CD4-positive, alpha-beta memory T cell (primary cell): ENCODE measurements at regions not wholly inside any gene's neighbourhood (a gene's known extent, or its start where the extent isn't known, plus 50 kb on each side); places are given as distances from the start of the nearest gene placed in this dataset.

ENCODE experiments used
- CTCF ChIA-PET: fragments of 350-600 bp; sonication (Branson Sonifier 250); formaldehyde crosslinking; loops from one replicate; lab custom pipeline; 2021; ENCODE audit warnings: inconsistent platforms; ENCODE audit not compliant: partially characterized antibody; lab: Charles Lee
- POLR2A ChIA-PET: fragments of 350-600 bp; sonication (Branson Sonifier 250); formaldehyde crosslinking; loops from one replicate; lab custom pipeline; 2021; ENCODE audit not compliant: partially characterized antibody; lab: Charles Lee
- DNase-seq, 5 donors: peaks; one replicate each; pipeline versions ENCODE4 v3.0.0 to v3.0.0-alpha.2; 2020 to 2022; ENCODE audit warnings: mixed read lengths in 1 of 5
- H3K27ac ChIP-seq: one replicate; pipeline ENCODE4 v1.7.0; 2013; ENCODE audit warnings: low read depth, low read length
- H3K27me3 ChIP-seq: 2 replicates; pipeline ENCODE4 v1.7.0; 2013; ENCODE audit warnings: mild to moderate bottlenecking, low read length, moderate library complexity; ENCODE audit not compliant: insufficient read depth
- H3K36me3 ChIP-seq: 2 replicates; pipeline ENCODE4 v1.7.0; 2013; ENCODE audit warnings: mild to moderate bottlenecking, low read length, moderate library complexity; ENCODE audit not compliant: insufficient read depth
- H3K4me1 ChIP-seq: 2 replicates; pipeline ENCODE4 v1.7.0; 2013; ENCODE audit warnings: mild to moderate bottlenecking, low read length, moderate library complexity; ENCODE audit not compliant: insufficient read depth
- H3K4me3 ChIP-seq, 2 donors: one replicate each; pipeline ENCODE4 v1.7.0; 2013; ENCODE audit warnings: low read length in 2 of 2, mild to moderate bottlenecking in 1 of 2
- H3K9me3 ChIP-seq, 2 donors: one replicate each; pipeline ENCODE4 v1.7.0; 2013; ENCODE audit warnings: low read length in 2 of 2, control low read depth in 1 of 2; ENCODE audit not compliant: control insufficient read depth in 1 of 2
- H3K27ac Mint-ChIP-seq, 7 donors: one replicate each; pipeline ENCODE4 v1.8.0; 2020 to 2021; ENCODE audit warnings: mixed read lengths in 7 of 7, mild to moderate bottlenecking in 6 of 7, inconsistent platforms in 3 of 7, moderate library complexity in 3 of 7
- H3K27me3 Mint-ChIP-seq, 2 donors: one replicate each; pipeline ENCODE4 v1.8.0; 2020 to 2021; ENCODE audit warnings: mixed read lengths in 2 of 2
- H3K36me3 Mint-ChIP-seq, 2 donors: one replicate each; pipeline ENCODE4 v1.8.0; 2020 to 2021; ENCODE audit warnings: mixed read lengths in 2 of 2, inconsistent platforms in 1 of 2, mild to moderate bottlenecking in 1 of 2
- H3K4me1 Mint-ChIP-seq, 4 donors: one replicate each; pipeline ENCODE4 v1.8.0; 2020 to 2021; ENCODE audit warnings: mixed read lengths in 4 of 4, mild to moderate bottlenecking in 1 of 4
- H3K4me3 Mint-ChIP-seq, 8 donors: one replicate each; pipeline ENCODE4 v1.8.0; 2020 to 2021; ENCODE audit warnings: mixed read lengths in 8 of 8, mild to moderate bottlenecking in 7 of 8, moderate library complexity in 6 of 8, inconsistent platforms in 3 of 8
- H3K9me3 Mint-ChIP-seq, 8 donors: one replicate each; pipeline ENCODE4 v1.8.0; 2020 to 2021; ENCODE audit warnings: mixed read lengths in 8 of 8, mild to moderate bottlenecking in 5 of 8, inconsistent platforms in 3 of 8, moderate library complexity in 1 of 8
- intact Hi-C: fragments of 100-400 bp; cut with micrococcal nuclease; formaldehyde crosslinking; loops from one replicate; pipeline ENCODE4 v1.15.1; 2023

DNA sequence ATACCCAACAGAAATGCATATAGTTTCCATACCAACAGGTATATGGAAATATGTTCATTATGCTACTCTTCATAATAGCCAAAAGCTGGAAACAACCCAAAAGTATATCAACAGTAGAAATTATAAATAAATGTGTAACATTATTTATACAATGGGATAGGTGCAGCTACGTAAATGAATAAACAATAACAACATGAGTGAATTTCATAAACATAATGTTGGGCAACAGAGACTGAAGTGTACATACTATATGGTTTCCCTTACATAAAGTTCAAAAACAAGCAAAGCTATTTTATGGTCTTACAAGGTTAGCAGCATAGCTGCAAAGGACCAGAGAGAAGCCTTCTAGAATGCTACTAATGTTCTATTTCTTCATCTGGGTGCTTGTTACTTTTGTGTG, 305.0 kb downstream of the INSC start:
- H3K27ac Mint-ChIP-seq: no peak overlapping the region
- H3K36me3 Mint-ChIP-seq: no peaks in the 10 kb centered on the region
- no peaks in the 10 kb centered on the region for H3K4me1 Mint-ChIP-seq
- Histone ChIP-seq H3K36me3 (no peaks in the 10 kb centered on the region), H3K4me3 (no peak overlapping the region), H3K27me3 (no peaks in the 10 kb centered on the region), H3K27ac (no peak overlapping the region), H3K9me3 (no peaks in the 10 kb centered on the region), H3K4me1 (no peaks in the 10 kb centered on the region)
- ChIA-PET CTCF (no interaction called here), POLR2A (no interaction called here)
- no peaks in the 10 kb centered on the region for H3K27me3 Mint-ChIP-seq
- DNase-seq: no peak
- peaks cover 0 to 2% (median 0%) of the 10 kb centered on the region in 8 donors for H3K9me3 Mint-ChIP-seq
- H3K4me3 Mint-ChIP-seq: no peak overlapping the region
- intact Hi-C loops: no loop called here

DNA sequence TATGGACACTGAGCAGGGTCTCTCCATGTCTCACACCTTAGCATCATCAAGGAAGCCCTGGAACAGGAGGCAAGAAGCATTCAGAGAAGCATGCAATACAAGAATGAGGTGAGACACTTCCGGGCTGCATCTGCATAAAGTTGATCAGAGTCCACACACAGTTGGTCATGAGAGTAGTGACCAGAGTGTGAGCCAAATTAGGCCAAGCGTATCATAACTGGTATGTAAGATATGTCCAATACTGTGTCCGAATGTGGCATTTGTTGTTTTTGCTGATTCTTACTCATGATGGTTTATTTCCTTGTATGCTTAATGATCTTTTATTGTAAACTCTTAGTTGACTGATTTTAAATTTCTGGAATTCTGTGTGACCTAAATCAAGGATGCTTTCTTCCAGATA, 315.7 kb downstream of the INSC start:
- H3K36me3 Mint-ChIP-seq: no peaks in the 10 kb centered on the region
- ChIA-PET CTCF (no interaction called here), POLR2A (no interaction called here)
- H3K4me3 ChIP-seq: no peak overlapping the region
- H3K27me3 ChIP-seq: no peaks in the 10 kb centered on the region
- no peaks in the 10 kb centered on the region for H3K9me3 ChIP-seq
- H3K4me3 Mint-ChIP-seq: no peak overlapping the region
- H3K27ac ChIP-seq: no peak overlapping the region
- no peak overlapping the region for H3K27ac Mint-ChIP-seq
- DNase-seq: no peak
- H3K9me3 Mint-ChIP-seq: peaks cover 0 to 6% (median 0%) of the 10 kb centered on the region in 8 donors
- intact Hi-C loops: no loop called here
- H3K4me1 ChIP-seq: no peaks in the 10 kb centered on the region
- H3K27me3 Mint-ChIP-seq: no peaks in the 10 kb centered on the region
- no peaks in the 10 kb centered on the region for H3K4me1 Mint-ChIP-seq
- no peaks in the 10 kb centered on the region for H3K36me3 ChIP-seq

DNA sequence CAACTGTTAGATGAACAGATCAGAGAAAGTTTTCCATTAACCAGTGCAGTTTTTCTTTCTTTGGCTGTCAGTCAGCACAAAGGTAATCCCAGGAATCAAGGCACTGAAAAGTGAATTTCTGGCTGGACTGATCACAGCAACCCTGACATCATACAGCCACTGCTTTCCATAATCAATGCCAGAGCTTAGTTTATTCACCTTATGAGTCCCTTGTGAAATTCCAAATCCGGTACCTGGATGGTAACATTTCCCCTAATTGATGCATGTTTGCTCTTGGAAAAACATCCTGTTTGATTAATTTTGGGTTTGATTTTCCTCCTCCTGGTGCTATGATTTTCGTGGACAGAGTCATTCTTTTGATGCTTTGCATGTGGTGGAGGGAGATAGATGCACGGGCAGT, 319.8 kb downstream of the INSC start:
- no peak for DNase-seq
- CTCF ChIA-PET: no interaction called here

DNA sequence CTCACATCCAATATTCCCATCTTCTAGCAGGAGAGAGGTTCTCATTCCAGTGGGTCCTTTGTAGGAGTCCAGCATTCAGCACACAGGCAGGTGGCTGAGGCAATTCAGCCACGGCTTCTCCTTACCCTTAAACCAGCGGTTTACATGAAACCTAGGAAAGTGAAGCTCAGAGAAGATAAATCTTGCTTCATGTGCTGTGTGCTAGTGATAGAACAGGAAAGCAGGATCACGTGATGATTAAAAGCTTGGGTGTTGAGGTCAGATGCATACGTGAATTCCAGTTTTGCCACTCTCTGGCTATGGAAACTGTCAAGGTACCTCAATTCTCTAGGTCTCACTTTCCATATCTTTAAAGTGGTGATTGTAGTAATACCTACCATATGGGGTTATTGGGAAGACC, 331.6 kb downstream of the INSC start:
- no peak overlapping the region for H3K27ac ChIP-seq
- H3K9me3 ChIP-seq: no peaks in the 10 kb centered on the region
- H3K36me3 ChIP-seq: no peaks in the 10 kb centered on the region
- H3K4me1 ChIP-seq: no peaks in the 10 kb centered on the region
- intact Hi-C loops: no loop called here
- peaks cover 0 to 5% (median under 1%) of the 10 kb centered on the region in 8 donors for H3K9me3 Mint-ChIP-seq
- no peak overlapping the region for H3K27ac Mint-ChIP-seq
- no peak overlapping the region for H3K4me3 ChIP-seq
- H3K4me3 Mint-ChIP-seq: no peak overlapping the region
- H3K4me1 Mint-ChIP-seq: no peaks in the 10 kb centered on the region
- ChIA-PET POLR2A (no interaction called here), CTCF (no interaction called here)
- H3K27me3 Mint-ChIP-seq: no peaks in the 10 kb centered on the region
- no peaks in the 10 kb centered on the region for H3K36me3 Mint-ChIP-seq
- H3K27me3 ChIP-seq: no peaks in the 10 kb centered on the region
- DNase-seq: no peak

More for the DNA sequence above, 319.8 kb downstream of the INSC start:
- H3K4me3 ChIP-seq: no peak overlapping the region
- H3K27ac ChIP-seq: no peak overlapping the region
- Mint-ChIP-seq H3K4me3 (no peak overlapping the region), H3K27ac (no peak overlapping the region), H3K36me3 (no peaks in the 10 kb centered on the region), H3K4me1 (no peaks in the 10 kb centered on the region), H3K9me3 (peaks cover 0 to 2% (median 0%) of the 10 kb centered on the region in 8 donors), H3K27me3 (no peaks in the 10 kb centered on the region)
- no peaks in the 10 kb centered on the region for H3K9me3 ChIP-seq
- no peaks in the 10 kb centered on the region for H3K27me3 ChIP-seq
- POLR2A ChIA-PET: no interaction called here
- intact Hi-C loops: no loop called here
- no peaks in the 10 kb centered on the region for H3K36me3 ChIP-seq
- no peaks in the 10 kb centered on the region for H3K4me1 ChIP-seq

DNA sequence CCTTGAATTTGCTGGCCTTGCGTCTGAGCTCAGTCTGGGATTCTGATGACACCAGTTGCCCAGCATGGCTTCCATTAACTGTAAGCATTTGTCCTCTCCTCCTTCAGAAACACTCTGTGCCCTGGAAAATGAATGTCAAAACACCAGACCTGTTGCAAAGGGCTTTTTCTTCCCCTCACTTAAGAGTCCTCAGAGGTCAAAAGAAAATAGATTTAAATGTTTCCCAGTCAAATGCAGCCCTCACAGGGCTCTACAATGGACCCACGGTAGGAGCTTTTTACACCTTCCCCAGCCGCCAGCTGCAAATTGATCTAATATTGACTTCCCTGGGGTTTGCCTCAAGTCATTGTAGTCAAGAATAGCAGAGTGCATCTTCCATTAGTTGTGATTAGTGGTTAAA, 332.2 kb downstream of the INSC start:
- Histone ChIP-seq H3K27me3 (no peaks in the 10 kb centered on the region), H3K4me3 (no peak overlapping the region), H3K4me1 (no peaks in the 10 kb centered on the region), H3K36me3 (no peaks in the 10 kb centered on the region), H3K9me3 (no peaks in the 10 kb centered on the region), H3K27ac (no peak overlapping the region)
- no peaks in the 10 kb centered on the region for H3K27me3 Mint-ChIP-seq
- H3K9me3 Mint-ChIP-seq: peaks cover 0 to 5% (median 0%) of the 10 kb centered on the region in 8 donors
- intact Hi-C loops: no loop called here
- H3K4me1 Mint-ChIP-seq: no peaks in the 10 kb centered on the region
- H3K4me3 Mint-ChIP-seq: no peak overlapping the region
- no peaks in the 10 kb centered on the region for H3K36me3 Mint-ChIP-seq
- CTCF ChIA-PET: no interaction called here
- POLR2A ChIA-PET: no interaction called here
- DNase-seq: no peak
- H3K27ac Mint-ChIP-seq: no peak overlapping the region

DNA sequence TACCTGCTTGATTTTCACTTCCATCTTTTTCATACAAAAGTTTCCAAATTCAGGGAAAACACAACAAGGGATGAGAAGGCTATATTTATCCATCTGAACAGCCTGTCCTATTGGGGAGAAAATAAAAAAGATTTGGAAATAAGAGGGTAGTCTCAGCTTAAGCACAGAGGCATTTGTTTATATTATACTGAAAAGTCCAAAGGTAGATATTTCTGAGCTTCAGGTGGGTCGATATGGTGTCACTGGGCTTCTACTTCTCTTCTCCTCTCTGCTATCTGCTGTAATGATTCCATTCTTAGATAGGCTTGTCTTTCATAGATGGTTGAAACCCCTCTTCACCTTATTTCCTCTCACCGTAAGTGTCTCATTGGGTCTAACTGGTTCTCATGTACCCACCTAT, 337.0 kb downstream of the INSC start:
- Mint-ChIP-seq H3K9me3 (peaks cover 0 to 16% (median 6%) of the 10 kb centered on the region in 8 donors), H3K4me3 (no peak overlapping the region), H3K27me3 (no peaks in the 10 kb centered on the region), H3K4me1 (no peaks in the 10 kb centered on the region), H3K36me3 (no peaks in the 10 kb centered on the region), H3K27ac (no peak overlapping the region)
- no peaks in the 10 kb centered on the region for H3K9me3 ChIP-seq
- H3K27me3 ChIP-seq: no peaks in the 10 kb centered on the region
- CTCF ChIA-PET: interaction anchor here (1.3 kb wide), 1 partner anchor 12 kb away, joined by 3 read pairs; no protein-coding TSS in a partner anchor
- no peaks in the 10 kb centered on the region for H3K36me3 ChIP-seq
- no peak for DNase-seq
- intact Hi-C loops: no loop called here
- POLR2A ChIA-PET: no interaction called here
- H3K27ac ChIP-seq: no peak overlapping the region
- H3K4me3 ChIP-seq: no peak overlapping the region
- H3K4me1 ChIP-seq: no peaks in the 10 kb centered on the region

DNA sequence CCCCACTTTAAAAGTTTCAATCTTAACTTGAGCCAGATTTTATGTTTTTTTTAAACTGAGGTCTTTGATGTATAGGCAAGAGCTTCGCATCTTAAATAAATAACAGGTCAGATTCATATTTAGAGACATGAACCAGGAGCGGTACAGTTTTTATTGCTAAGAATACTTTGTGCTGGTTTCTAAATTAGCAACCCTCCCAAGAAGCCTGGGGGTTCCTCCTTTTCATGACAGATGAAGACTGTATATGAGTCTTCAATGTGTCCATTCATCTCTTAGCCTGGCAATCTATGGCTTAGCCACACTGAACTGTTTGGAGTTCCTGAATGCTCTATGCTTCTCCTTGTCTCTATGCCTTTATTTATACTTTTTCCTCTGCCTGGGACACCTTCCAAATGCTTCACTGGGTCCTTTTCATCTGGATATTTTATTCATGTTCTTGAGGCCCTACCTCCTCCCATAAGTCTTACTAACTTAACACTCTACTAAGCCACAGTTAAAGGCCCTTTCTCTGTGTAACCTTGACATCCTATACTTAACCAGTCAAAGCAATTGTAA, 338.6 kb downstream of the INSC start:
- no peak overlapping the region for H3K27ac ChIP-seq
- intact Hi-C loops: no loop called here
- Mint-ChIP-seq H3K27ac (no peak overlapping the region), H3K4me1 (no peaks in the 10 kb centered on the region), H3K27me3 (no peaks in the 10 kb centered on the region), H3K4me3 (no peak overlapping the region), H3K36me3 (no peaks in the 10 kb centered on the region), H3K9me3 (peaks cover 0 to 15% (median 6%) of the 10 kb centered on the region in 8 donors)
- no peaks in the 10 kb centered on the region for H3K4me1 ChIP-seq
- H3K9me3 ChIP-seq: no peaks in the 10 kb centered on the region
- CTCF ChIA-PET: no interaction called here
- no peaks in the 10 kb centered on the region for H3K27me3 ChIP-seq
- POLR2A ChIA-PET: no interaction called here
- no peaks in the 10 kb centered on the region for H3K36me3 ChIP-seq
- H3K4me3 ChIP-seq: no peak overlapping the region
- DNase-seq: no peak

DNA sequence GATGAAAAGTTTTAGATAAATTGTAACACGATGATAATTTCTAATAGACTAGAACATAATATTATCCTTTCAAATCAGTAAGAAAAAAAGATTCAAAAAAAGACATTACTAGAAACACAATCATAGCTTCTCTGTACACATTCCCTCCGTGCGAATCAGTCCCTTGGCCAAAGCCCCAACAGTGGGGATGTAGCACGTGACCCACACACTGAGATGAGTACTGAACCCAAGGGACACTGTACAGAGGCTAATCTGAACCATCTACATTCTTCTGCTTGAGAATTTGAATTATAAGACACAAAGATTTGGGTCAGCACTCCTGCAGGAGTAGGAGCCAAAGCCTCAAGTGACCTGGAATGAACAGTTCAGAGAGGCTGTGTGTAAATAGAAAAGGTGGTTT, 353.7 kb downstream of the INSC start:
- Histone ChIP-seq H3K27ac (no peak overlapping the region), H3K4me3 (no peak overlapping the region), H3K9me3 (no peaks in the 10 kb centered on the region), H3K27me3 (no peaks in the 10 kb centered on the region), H3K4me1 (no peaks in the 10 kb centered on the region), H3K36me3 (no peaks in the 10 kb centered on the region)
- no peaks in the 10 kb centered on the region for H3K4me1 Mint-ChIP-seq
- no peak overlapping the region for H3K27ac Mint-ChIP-seq
- no peaks in the 10 kb centered on the region for H3K36me3 Mint-ChIP-seq
- ChIA-PET POLR2A (no interaction called here), CTCF (no interaction called here)
- intact Hi-C loops: no loop called here
- no peak for DNase-seq
- peaks cover 0 to 2% of the 10 kb centered on the region in 2 donors for H3K27me3 Mint-ChIP-seq
- H3K9me3 Mint-ChIP-seq: peaks cover 0 to 5% (median 0%) of the 10 kb centered on the region in 8 donors
- H3K4me3 Mint-ChIP-seq: no peak overlapping the region
